Tibial artery (tissue), 4 donors: ENCODE measurements at regions not wholly inside any gene's neighbourhood (a gene's known extent, or its start where the extent isn't known, plus 50 kb on each side); places are given as distances from the start of the nearest gene placed in this dataset.

ENCODE experiments used
- DNase-seq, 2 donors: peaks; one replicate each; pipeline ENCODE4 v3.0.0-alpha.2; 2019
- H3K27ac ChIP-seq, 2 donors: fragments of 200-600 bp; sonication (generic) in 1 of 2; 1 replicate in 1 of 2; 2 replicates in 1 of 2; pipeline ENCODE4 v1.5.1; 2018 to 2019; ENCODE audit warnings: mild to moderate bottlenecking in 1 of 2
- H3K27me3 ChIP-seq, 2 donors: fragments of 200-600 bp; sonication (generic) in 1 of 2; one replicate each; pipeline versions ENCODE4 v1.5.1 to v1.6.0; 2016 to 2019
- H3K36me3 ChIP-seq, 3 donors: fragments of 200-600 bp; sonication (generic) in 2 of 3; one replicate each; pipeline ENCODE4 v1.5.1; 2016 to 2019; ENCODE audit warnings: mild to moderate bottlenecking in 2 of 3
- H3K4me1 ChIP-seq, 4 donors: fragments of 200-600 bp; sonication (generic) in 2 of 4; 1 replicate in 3 of 4; 2 replicates in 1 of 4; pipeline ENCODE4 v1.5.1; 2016 to 2019
- H3K4me3 ChIP-seq, 2 donors: fragments of 200-600 bp; sonication (generic) in 1 of 2; 1 replicate in 1 of 2; 2 replicates in 1 of 2; pipeline ENCODE4 v1.5.1; 2018 to 2019; ENCODE audit warnings: mild to moderate bottlenecking in 2 of 2
- H3K9me3 ChIP-seq, 3 donors: fragments of 200-600 bp; sonication (generic) in 1 of 3; one replicate each; pipeline ENCODE4 v1.5.1; 2016 to 2019
- CTCF ChIP-seq, 2 experiments: fragments of 200-600 bp in 1 of 2; fragments of 450-650 bp in 1 of 2; IDR thresholded peaks; one replicate each; pipeline ENCODE4 v1.5.1; 2017 to 2019; ENCODE audit warnings: antibody characterized with exemption in 2 of 2, mild to moderate bottlenecking in 1 of 2, moderate library complexity in 1 of 2
- intact Hi-C: fragments of 100-400 bp; cut with DNase I; formaldehyde crosslinking; loops from one replicate; pipeline ENCODE4 v1.15.0; 2023; ENCODE audit warnings: low total_unique reads

- intact Hi-C loops: no loop called here
- no peak for DNase-seq
- no peak overlapping the region for H3K4me3 ChIP-seq
- no peak for TF ChIP-seq CTCF (IDR thresholded peaks at IDR 0.05)
- H3K27ac ChIP-seq: no peak overlapping the region
- H3K27me3 ChIP-seq: no peaks in the 10 kb centered on the region
- H3K4me1 ChIP-seq: peaks cover 0 to 5% (median 0%) of the 10 kb centered on the region in 4 donors
- H3K36me3 ChIP-seq: no peaks in the 10 kb centered on the region
- no peaks in the 10 kb centered on the region for H3K9me3 ChIP-seq
Observed at GRCh38 chr5:74054139-74054538, 428.1 kb downstream of the ARHGEF28 start.

DNA sequence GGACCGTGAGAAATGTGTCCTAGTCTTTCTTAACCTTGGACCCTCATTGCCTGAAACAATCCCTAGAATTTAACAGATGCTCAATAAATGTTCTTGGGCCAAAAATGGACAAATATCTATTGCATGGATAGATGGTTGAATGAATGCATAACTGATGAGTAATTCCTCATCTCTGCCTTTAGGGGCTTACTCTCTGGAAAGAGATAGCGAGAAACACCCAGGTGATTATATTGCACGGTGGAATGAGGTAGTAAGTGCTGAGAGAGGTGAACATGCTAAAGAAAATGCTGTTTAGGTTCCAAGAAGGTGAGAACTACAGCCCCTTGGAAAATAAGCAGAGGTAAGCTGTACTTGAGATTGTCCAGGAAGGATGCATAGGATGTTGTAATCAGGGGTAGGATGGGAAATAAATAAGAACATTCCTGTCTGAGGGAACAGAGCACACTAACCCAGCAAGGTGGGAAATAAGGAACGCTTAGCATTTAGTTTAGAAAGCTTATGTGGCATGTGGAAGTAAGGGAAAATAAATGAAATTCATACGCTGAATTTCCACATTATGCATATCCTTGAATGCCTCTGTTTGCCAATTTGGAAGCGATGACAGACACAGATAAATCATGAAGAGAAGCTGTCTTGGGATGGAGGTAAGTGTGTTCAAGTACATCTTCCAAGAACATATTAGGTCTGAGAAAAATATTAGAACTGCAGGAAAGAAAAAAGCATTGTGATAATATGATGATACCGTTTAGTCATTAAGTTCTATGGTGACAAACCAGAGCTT, 426.6 kb downstream of the ARHGEF28 start:
- H3K4me1 ChIP-seq: peaks cover 0 to 5% (median 0%) of the 10 kb centered on the region in 4 donors
- TF ChIP-seq CTCF (IDR thresholded peaks at IDR 0.05): no peak
- no peak for DNase-seq

DNA sequence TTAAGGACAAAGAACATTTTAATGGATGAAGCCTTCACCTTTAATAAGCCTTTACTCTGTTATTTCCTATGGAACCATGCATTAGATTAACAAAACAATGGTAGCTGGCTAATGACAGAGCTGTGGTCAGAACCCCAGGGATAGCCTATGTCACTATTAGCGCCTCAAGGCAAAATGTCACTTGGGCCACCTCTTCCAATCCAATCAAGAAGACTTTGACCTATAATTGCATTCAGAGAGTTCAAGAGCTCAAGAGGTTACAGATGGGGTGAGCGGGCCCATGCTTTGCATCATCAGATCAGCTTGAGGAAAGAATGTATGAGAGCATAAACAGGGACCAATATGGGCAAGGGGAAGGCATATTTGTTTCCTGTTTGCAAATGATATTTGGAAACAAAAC, 425.1 kb downstream of the ARHGEF28 start:
- Histone ChIP-seq H3K27ac (no peak overlapping the region), H3K36me3 (no peaks in the 10 kb centered on the region), H3K27me3 (no peaks in the 10 kb centered on the region), H3K4me3 (no peak overlapping the region), H3K9me3 (no peaks in the 10 kb centered on the region), H3K4me1 (no peaks in the 10 kb centered on the region)
- intact Hi-C loops: no loop called here
- DNase-seq: no peak
- no peak for TF ChIP-seq CTCF (IDR thresholded peaks at IDR 0.05)

More for the DNA sequence above, 426.6 kb downstream of the ARHGEF28 start:
- H3K27me3 ChIP-seq: no peaks in the 10 kb centered on the region
- no peak overlapping the region for H3K27ac ChIP-seq
- H3K9me3 ChIP-seq: no peaks in the 10 kb centered on the region
- intact Hi-C loops: no loop called here
- no peaks in the 10 kb centered on the region for H3K36me3 ChIP-seq
- H3K4me3 ChIP-seq: no peak overlapping the region

GRCh38 chr5:74044936-74045335, 418.9 kb downstream of the ARHGEF28 start:
- no peak for TF ChIP-seq CTCF (IDR thresholded peaks at IDR 0.05)
- Histone ChIP-seq H3K36me3 (no peaks in the 10 kb centered on the region), H3K4me3 (no peak overlapping the region), H3K4me1 (no peaks in the 10 kb centered on the region), H3K27me3 (no peaks in the 10 kb centered on the region), H3K27ac (no peak overlapping the region), H3K9me3 (no peaks in the 10 kb centered on the region)
- no peak for DNase-seq
- intact Hi-C loops: no loop called here

GRCh38 chr5:74042959-74043358, 417.0 kb downstream of the ARHGEF28 start:
- no peaks in the 10 kb centered on the region for H3K36me3 ChIP-seq
- H3K4me3 ChIP-seq: no peak overlapping the region
- no peaks in the 10 kb centered on the region for H3K27me3 ChIP-seq
- no peaks in the 10 kb centered on the region for H3K4me1 ChIP-seq
- TF ChIP-seq CTCF (IDR thresholded peaks at IDR 0.05): no peak
- no peaks in the 10 kb centered on the region for H3K9me3 ChIP-seq
- H3K27ac ChIP-seq: no peak overlapping the region
- no peak for DNase-seq
- intact Hi-C loops: no loop called here
